Caco-2 (cell line): ENCODE measurements at regions not wholly inside any gene's neighbourhood (a gene's known extent, or its start where the extent isn't known, plus 50 kb on each side); places are given as distances from the start of the nearest gene placed in this dataset.

ENCODE experiments used
- BruUV-seq: library from RNA; stranded (reverse); fragments of 400-500 nt; replicated peaks from 2 replicates; lab custom pipeline; 2021; lab: Mats Ljungman, UMichigan
- CTCF ChIA-PET: fragments of 300-600 bp; sonication (Branson Sonifier 250); formaldehyde crosslinking; loops from one replicate; lab custom pipeline; 2022; ENCODE audit warnings: antibody characterized with exemption; lab: Charles Lee
- POLR2A ChIA-PET: fragments of 300-600 bp; sonication (Branson Sonifier 250); formaldehyde crosslinking; loops from one replicate; lab custom pipeline; 2022; ENCODE audit warnings: antibody characterized with exemption; lab: Charles Lee
- DNase-seq, 2 experiments: peaks; one replicate each; pipeline versions ENCODE4 v3.0.0 to v3.0.0-alpha.2; 2020 to 2022
- H3K27me3 ChIP-seq: replicated peaks from 2 replicates; pipeline ENCODE4 v1.6.0; 2011; ENCODE audit warnings: low read length; ENCODE audit not compliant: control insufficient read depth, insufficient read depth
- H3K36me3 ChIP-seq: 2 replicates; pipeline ENCODE4 v1.5.1; 2011; ENCODE audit warnings: low read length; ENCODE audit not compliant: control insufficient read depth, insufficient read depth
- H3K4me1 ChIP-seq: fragments of 250-450 bp; sonication (Bioruptor Pico); 2 replicates; pipeline ENCODE4 v1.5.1; 2020; ENCODE audit warnings: mild to moderate bottlenecking
- H3K4me3 ChIP-seq: 2 replicates; pipeline ENCODE4 v1.5.1; 2011; ENCODE audit warnings: low read depth, mild to moderate bottlenecking, control low read depth, low read length
- H3K9me3 ChIP-seq: fragments of 250-450 bp; sonication (Bioruptor Pico); 2 replicates; pipeline ENCODE4 v1.5.1; 2020; ENCODE audit warnings: mild to moderate bottlenecking, moderate library complexity
- H3K27ac Mint-ChIP-seq: one replicate; pipeline ENCODE4 v1.8.0; 2022; ENCODE audit warnings: mixed read lengths; ENCODE audit not compliant: unreplicated experiment
- H3K27me3 Mint-ChIP-seq: one replicate; pipeline ENCODE4 v1.8.0; 2022; ENCODE audit warnings: mixed read lengths; ENCODE audit not compliant: insufficient read depth, unreplicated experiment
- H3K36me3 Mint-ChIP-seq: one replicate; pipeline ENCODE4 v1.8.0; 2022; ENCODE audit warnings: mild to moderate bottlenecking, mixed read lengths; ENCODE audit not compliant: insufficient read depth, unreplicated experiment
- H3K4me1 Mint-ChIP-seq: one replicate; pipeline ENCODE4 v1.8.0; 2022; ENCODE audit warnings: low read depth, mixed read lengths; ENCODE audit not compliant: unreplicated experiment
- H3K4me3 Mint-ChIP-seq: one replicate; pipeline ENCODE4 v1.8.0; 2022; ENCODE audit warnings: mild to moderate bottlenecking, moderate library complexity, mixed read lengths; ENCODE audit not compliant: unreplicated experiment
- H3K9me3 Mint-ChIP-seq: one replicate; pipeline ENCODE4 v1.8.0; 2022; ENCODE audit warnings: mixed read lengths; ENCODE audit not compliant: unreplicated experiment
- CTCF ChIP-seq, 2 experiments: fragments of 200-600 bp in 1 of 2; IDR thresholded peaks; 1 replicate in 1 of 2; 2 replicates in 1 of 2; pipeline versions ENCODE4 v1.5.1 to v1.8.0; 2011 to 2022; ENCODE audit warnings: antibody characterized with exemption in 1 of 2, control low read depth in 1 of 2, inconsistent platforms in 1 of 2, low read depth in 1 of 2, low read length in 1 of 2, mild to moderate bottlenecking in 1 of 2, moderate library complexity in 1 of 2; ENCODE audit not compliant: insufficient read depth in 1 of 2, severe bottlenecking in 1 of 2, unreplicated experiment in 1 of 2
- intact Hi-C: fragments of 100-400 bp; cut with micrococcal nuclease; formaldehyde crosslinking; loops from one replicate; pipeline ENCODE4 v1.10.0; 2022; ENCODE audit not compliant: unreplicated experiment

- ChIA-PET POLR2A (no interaction called here), CTCF (no interaction called here)
- Histone ChIP-seq H3K4me3 (no peak overlapping the region), H3K27me3 (no peaks in the 10 kb centered on the region), H3K9me3 (no peaks in the 10 kb centered on the region), H3K4me1 (peaks cover 7% of the 10 kb centered on the region; the same call in 1 of the 2 replicates), H3K36me3 (no peaks in the 10 kb centered on the region)
- H3K36me3 Mint-ChIP-seq, result no peaks in the 10 kb centered on the region
- H3K27me3 Mint-ChIP-seq, result peaks cover 3% of the 10 kb centered on the region
- intact Hi-C loops, result no loop called here
- peak; percentile 43 to 54 for DNase-seq
- no TSS peak for BruUV-seq
- no peaks in the 10 kb centered on the region for H3K9me3 Mint-ChIP-seq
- no peak overlapping the region for H3K4me3 Mint-ChIP-seq
- H3K27ac Mint-ChIP-seq, result no peak overlapping the region
- TF ChIP-seq CTCF (IDR thresholded peaks at IDR 0.05; ENCODE audit: insufficient read depth in 1 of 2, low read depth in 1 of 2, low read length in 1 of 2, severe bottlenecking in 1 of 2, unreplicated experiment in 1 of 2), result no peak
- no peaks in the 10 kb centered on the region for H3K4me1 Mint-ChIP-seq
Measured at GRCh38 chr18:24831871-24832665, 371.6 kb downstream of the HRH4 start.

GRCh38 chr18:24835751-24836150 is 375.3 kb downstream of the HRH4 start:
- Mint-ChIP-seq H3K36me3 (no peaks in the 10 kb centered on the region), H3K27me3 (no peaks in the 10 kb centered on the region), H3K9me3 (no peaks in the 10 kb centered on the region), H3K4me3 (no peak overlapping the region), H3K27ac (no peak overlapping the region), H3K4me1 (peaks cover 4% of the 10 kb centered on the region)
- no peak for TF ChIP-seq CTCF (IDR thresholded peaks at IDR 0.05; ENCODE audit: insufficient read depth in 1 of 2, low read depth in 1 of 2, low read length in 1 of 2, severe bottlenecking in 1 of 2, unreplicated experiment in 1 of 2)
- CTCF ChIA-PET, result no interaction called here
- no peak for DNase-seq
- no peak overlapping the region for H3K4me3 ChIP-seq
- no peaks in the 10 kb centered on the region for H3K36me3 ChIP-seq
- intact Hi-C loops, result no loop called here
- POLR2A ChIA-PET, result no interaction called here
- BruUV-seq, result no TSS peak
- H3K4me1 ChIP-seq, result peaks cover 7% of the 10 kb centered on the region; the same call in 1 of the 2 replicates
- no peaks in the 10 kb centered on the region for H3K27me3 ChIP-seq
- H3K9me3 ChIP-seq, result no peaks in the 10 kb centered on the region

GRCh38 chr18:24837066-24837465 is 376.6 kb downstream of the HRH4 start:
- POLR2A ChIA-PET, result no interaction called here
- BruUV-seq, result no TSS peak
- Mint-ChIP-seq H3K4me3 (no peak overlapping the region), H3K4me1 (peaks cover 6% of the 10 kb centered on the region), H3K36me3 (no peaks in the 10 kb centered on the region), H3K27me3 (no peaks in the 10 kb centered on the region), H3K27ac (no peak overlapping the region), H3K9me3 (no peaks in the 10 kb centered on the region)
- intact Hi-C loops, result no loop called here
- no peaks in the 10 kb centered on the region for H3K27me3 ChIP-seq
- peaks cover 2% of the 10 kb centered on the region; the same call in 1 of the 2 replicates for H3K4me1 ChIP-seq
- H3K36me3 ChIP-seq, result no peaks in the 10 kb centered on the region
- no peak overlapping the region for H3K4me3 ChIP-seq
- no peaks in the 10 kb centered on the region for H3K9me3 ChIP-seq
- CTCF ChIA-PET, result no interaction called here
- TF ChIP-seq CTCF (IDR thresholded peaks at IDR 0.05; ENCODE audit: insufficient read depth in 1 of 2, low read depth in 1 of 2, low read length in 1 of 2, severe bottlenecking in 1 of 2, unreplicated experiment in 1 of 2), result no peak
- DNase-seq, result no peak
